Keratinocyte (primary cell): ENCODE measurements at regions not wholly inside any gene's neighbourhood (a gene's known extent, or its start where the extent isn't known, plus 50 kb on each side); places are given as distances from the start of the nearest gene placed in this dataset.
"Not testable (repeated sequence)": the region's sequence is repeated elsewhere in the genome, so short reads cannot be mapped to it uniquely, and the experiment has no call there.

Experiments used
- DNase-seq: peaks from one replicate; pipeline ENCODE4 v3.0.0-alpha.2; 2011; ENCODE audit warnings: low read depth, missing footprints, low spot score
- FAIRE-seq: peaks from 2 replicates; lab custom pipeline; 2011; peaks lifted over from hg19 to GRCh38; lab: Jason Lieb, UNC
- H2AFZ ChIP-seq: 2 replicates; pipeline ENCODE4 v1.6.0; 2012; ENCODE audit warnings: low read length, control low read depth, inconsistent platforms; ENCODE audit not compliant: control insufficient read depth
- H3K27ac ChIP-seq: 2 replicates; pipeline ENCODE4 v1.5.1; 2011; ENCODE audit warnings: low read length; ENCODE audit not compliant: control insufficient read depth, insufficient read depth
- H3K27me3 ChIP-seq: 3 replicates; pipeline ENCODE4 v1.6.0; 2011; ENCODE audit warnings: low read length; ENCODE audit not compliant: control insufficient read depth, insufficient read depth; ENCODE audit errors: extremely low read depth
- H3K36me3 ChIP-seq, 2 experiments: 2 replicates in 1 of 2; 3 replicates in 1 of 2; pipeline ENCODE4 v1.5.1; 2011; ENCODE audit warnings: low read length in 2 of 2, mild to moderate bottlenecking in 1 of 2; ENCODE audit not compliant: control insufficient read depth in 2 of 2, insufficient read depth in 2 of 2; ENCODE audit errors: extremely low read depth in 1 of 2
- H3K4me1 ChIP-seq: 3 replicates; pipeline ENCODE4 v1.5.1; 2011; ENCODE audit warnings: low read length; ENCODE audit not compliant: control insufficient read depth, insufficient read depth; ENCODE audit errors: extremely low read depth
- H3K4me2 ChIP-seq: 3 replicates; pipeline ENCODE4 v1.6.0; 2011; ENCODE audit warnings: low read depth, low read length; ENCODE audit not compliant: control insufficient read depth, insufficient read depth; ENCODE audit errors: extremely low read depth
- H3K4me3 ChIP-seq, 3 experiments: fragments of 200-600 bp in 1 of 3; sonication (generic) in 1 of 3; 2 replicates in 2 of 3; 3 replicates in 1 of 3; pipeline ENCODE4 v1.5.1; 2011 to 2016; ENCODE audit warnings: low read length in 3 of 3, mild to moderate bottlenecking in 3 of 3, control low read depth in 2 of 3, inconsistent platforms in 1 of 3, low read depth in 1 of 3, mixed read lengths in 1 of 3, mixed run types in 1 of 3, moderate library complexity in 1 of 3; ENCODE audit not compliant: control insufficient read depth in 2 of 3, insufficient read depth in 2 of 3; ENCODE audit errors: extremely low read depth in 1 of 3
- H3K79me2 ChIP-seq: 2 replicates; pipeline ENCODE4 v1.6.0; 2012; ENCODE audit warnings: low read length; ENCODE audit not compliant: control insufficient read depth, insufficient read depth
- H3K9ac ChIP-seq: 3 replicates; pipeline ENCODE4 v1.6.0; 2011; ENCODE audit warnings: low read length; ENCODE audit not compliant: control insufficient read depth, insufficient read depth; ENCODE audit errors: extremely low read depth
- H3K9me1 ChIP-seq: 3 replicates; pipeline ENCODE4 v1.6.0; 2011; ENCODE audit warnings: low read length; ENCODE audit not compliant: control insufficient read depth, insufficient read depth; ENCODE audit errors: extremely low read depth
- H3K9me3 ChIP-seq: 2 replicates; pipeline ENCODE4 v1.5.1; 2012; ENCODE audit warnings: low read depth, low read length; ENCODE audit not compliant: control insufficient read depth
- H4K20me1 ChIP-seq: 3 replicates; pipeline ENCODE4 v1.6.0; 2011; ENCODE audit warnings: low read length; ENCODE audit not compliant: control insufficient read depth, insufficient read depth; ENCODE audit errors: extremely low read depth
- EZH2 ChIP-seq: IDR thresholded peaks from one replicate; pipeline ENCODE4 v1.6.1; 2012; ENCODE audit warnings: inconsistent platforms, mild to moderate bottlenecking, low read length, moderate library complexity
- dilution Hi-C: fragments of 300-500 bp; cut with MboI; formaldehyde crosslinking; loops from one replicate; pipeline ENCODE4 v1.7.0; 2020; ENCODE audit warnings: low sequenced_read_pairs; ENCODE audit not compliant: extremely low pct_ligation_motif_present
- TF ChIP-seq, protein P1 (sequence below), 3 experiments: IDR thresholded peaks in 1 of 3; conservative IDR thresholded peaks in 1 of 3; optimal IDR thresholded peaks in 1 of 3; 2 replicates in 2 of 3; 3 replicates in 1 of 3; pipeline versions ENCODE3 to v1.5.1; 2011; ENCODE audit warnings: low read length in 3 of 3, mild to moderate bottlenecking in 3 of 3, moderate library complexity in 2 of 3, control low read depth in 1 of 3, inconsistent platforms in 1 of 3; ENCODE audit not compliant: insufficient read depth in 2 of 3; ENCODE audit errors: extremely low read depth in 1 of 3

DNA sequence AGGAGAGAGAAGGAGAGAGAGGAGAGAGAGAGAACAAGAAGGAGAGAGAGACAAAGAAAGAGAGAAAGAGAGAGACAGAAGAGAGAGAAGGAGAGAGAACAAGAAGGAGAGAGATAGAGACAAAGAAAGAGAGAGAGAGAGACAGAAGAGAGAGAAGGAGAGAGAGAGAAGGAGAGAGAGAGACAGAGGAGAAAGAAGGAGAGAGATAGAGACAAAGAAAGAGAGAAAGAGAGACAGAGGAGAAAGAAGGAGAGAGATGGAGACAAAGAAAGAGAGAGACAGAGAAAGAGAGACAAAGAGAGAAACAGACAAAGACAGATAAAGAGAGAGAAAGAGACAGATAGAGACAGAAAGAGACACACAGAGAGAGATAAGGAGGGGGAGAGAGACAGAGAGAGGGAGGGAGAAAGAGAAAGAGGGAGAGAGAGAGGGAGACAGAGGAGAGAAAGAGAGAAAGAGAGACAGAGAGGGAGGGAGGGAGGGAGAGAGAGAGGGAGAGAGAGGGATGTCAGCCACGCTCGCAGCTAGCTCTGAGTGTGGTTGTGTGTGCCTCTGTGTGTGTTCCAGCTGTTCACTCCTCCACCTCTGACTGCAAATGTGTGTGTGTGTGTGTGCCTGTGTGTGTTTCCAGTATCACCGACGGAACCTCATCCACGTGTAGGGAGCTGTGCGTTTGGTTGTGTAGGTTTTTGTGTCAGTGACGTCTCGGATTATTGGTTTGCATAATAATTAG lies 105.8 kb downstream of the CRLF2 start:
- no peaks in the 10 kb centered on the region for H4K20me1 ChIP-seq
- dilution Hi-C loops = no loop called here
- no peak overlapping the region for H3K4me2 ChIP-seq
- no peak overlapping the region for H3K27ac ChIP-seq
- H3K36me3 ChIP-seq = no peaks in the 10 kb centered on the region
- FAIRE-seq (no peak), DNase-seq (no peak)
- H3K4me3 ChIP-seq = no peak overlapping the region
- H2AFZ ChIP-seq = no peak overlapping the region
- H3K4me1 ChIP-seq = no peaks in the 10 kb centered on the region
- H3K79me2 ChIP-seq = no peaks in the 10 kb centered on the region
- peaks cover 13% of the 10 kb centered on the region for H3K9me3 ChIP-seq
- no peaks in the 10 kb centered on the region for H3K27me3 ChIP-seq
- no peaks in the 10 kb centered on the region for H3K9me1 ChIP-seq
- TF ChIP-seq, protein P1, sequence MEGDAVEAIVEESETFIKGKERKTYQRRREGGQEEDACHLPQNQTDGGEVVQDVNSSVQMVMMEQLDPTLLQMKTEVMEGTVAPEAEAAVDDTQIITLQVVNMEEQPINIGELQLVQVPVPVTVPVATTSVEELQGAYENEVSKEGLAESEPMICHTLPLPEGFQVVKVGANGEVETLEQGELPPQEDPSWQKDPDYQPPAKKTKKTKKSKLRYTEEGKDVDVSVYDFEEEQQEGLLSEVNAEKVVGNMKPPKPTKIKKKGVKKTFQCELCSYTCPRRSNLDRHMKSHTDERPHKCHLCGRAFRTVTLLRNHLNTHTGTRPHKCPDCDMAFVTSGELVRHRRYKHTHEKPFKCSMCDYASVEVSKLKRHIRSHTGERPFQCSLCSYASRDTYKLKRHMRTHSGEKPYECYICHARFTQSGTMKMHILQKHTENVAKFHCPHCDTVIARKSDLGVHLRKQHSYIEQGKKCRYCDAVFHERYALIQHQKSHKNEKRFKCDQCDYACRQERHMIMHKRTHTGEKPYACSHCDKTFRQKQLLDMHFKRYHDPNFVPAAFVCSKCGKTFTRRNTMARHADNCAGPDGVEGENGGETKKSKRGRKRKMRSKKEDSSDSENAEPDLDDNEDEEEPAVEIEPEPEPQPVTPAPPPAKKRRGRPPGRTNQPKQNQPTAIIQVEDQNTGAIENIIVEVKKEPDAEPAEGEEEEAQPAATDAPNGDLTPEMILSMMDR (optimal IDR thresholded peaks at IDR 0.05 in 1 of 3, IDR thresholded peaks at IDR 0.05 in 1 of 3, conservative IDR thresholded peaks at IDR 0.05 in 1 of 3; ENCODE audit: extremely low read depth in 1 of 3, insufficient read depth in 2 of 3, low read length in 3 of 3) = no peak
- TF ChIP-seq EZH2 = no peak
- no peak overlapping the region for H3K9ac ChIP-seq

DNA sequence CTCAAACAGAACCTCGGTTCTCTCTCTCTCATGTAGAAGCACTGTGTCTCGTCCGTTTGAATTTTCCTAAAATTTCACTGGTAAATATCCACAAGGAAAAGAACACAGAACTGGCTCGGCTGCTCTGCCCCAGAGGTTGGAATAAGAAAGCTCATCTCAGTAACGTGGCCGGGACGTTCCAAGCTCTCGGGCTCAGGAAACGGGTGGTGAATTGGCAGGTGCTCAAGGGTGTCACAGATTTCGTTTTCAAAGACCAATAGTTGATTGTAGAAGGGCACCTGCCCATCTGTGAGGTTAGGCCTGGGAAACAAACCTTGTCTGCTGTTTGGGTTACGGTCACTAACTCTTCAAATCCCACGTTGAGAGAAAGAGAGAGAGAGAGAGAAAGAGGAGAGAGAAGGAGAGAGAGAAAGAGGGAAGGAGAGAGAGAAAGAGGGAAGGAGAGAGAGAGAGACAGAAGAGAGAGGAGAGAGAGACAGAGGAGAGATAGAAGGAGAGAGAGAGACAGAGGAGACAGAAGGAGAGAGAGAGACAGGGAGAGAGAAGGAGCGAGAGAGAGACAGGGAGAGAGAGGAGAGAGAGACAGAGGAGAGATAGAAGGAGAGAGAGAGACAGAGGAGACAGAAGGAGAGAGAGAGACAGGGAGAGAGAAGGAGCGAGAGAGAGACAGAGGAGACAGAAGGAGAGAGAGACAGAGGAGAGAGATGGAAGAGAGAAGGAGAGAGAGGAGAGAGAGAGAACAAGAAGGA lies 106.6 kb downstream of the CRLF2 start:
- H3K9ac ChIP-seq = no peak overlapping the region
- no peak overlapping the region for H3K27ac ChIP-seq
- TF ChIP-seq, protein P1 (optimal IDR thresholded peaks at IDR 0.05 in 1 of 3, IDR thresholded peaks at IDR 0.05 in 1 of 3, conservative IDR thresholded peaks at IDR 0.05 in 1 of 3; ENCODE audit: extremely low read depth in 1 of 3, insufficient read depth in 2 of 3, low read length in 3 of 3) = no peak
- no peak for TF ChIP-seq EZH2
- no peak overlapping the region for H3K4me3 ChIP-seq
- H3K4me2 ChIP-seq = no peak overlapping the region
- no peaks in the 10 kb centered on the region for H3K4me1 ChIP-seq
- no peaks in the 10 kb centered on the region for H3K79me2 ChIP-seq
- no peaks in the 10 kb centered on the region for H3K27me3 ChIP-seq
- no peaks in the 10 kb centered on the region for H4K20me1 ChIP-seq
- H3K36me3 ChIP-seq = no peaks in the 10 kb centered on the region
- FAIRE-seq (no peak), DNase-seq (no peak)
- peaks cover 12% of the 10 kb centered on the region for H3K9me3 ChIP-seq
- H2AFZ ChIP-seq = no peak overlapping the region
- no peaks in the 10 kb centered on the region for H3K9me1 ChIP-seq
- dilution Hi-C loops = no loop called here

DNA sequence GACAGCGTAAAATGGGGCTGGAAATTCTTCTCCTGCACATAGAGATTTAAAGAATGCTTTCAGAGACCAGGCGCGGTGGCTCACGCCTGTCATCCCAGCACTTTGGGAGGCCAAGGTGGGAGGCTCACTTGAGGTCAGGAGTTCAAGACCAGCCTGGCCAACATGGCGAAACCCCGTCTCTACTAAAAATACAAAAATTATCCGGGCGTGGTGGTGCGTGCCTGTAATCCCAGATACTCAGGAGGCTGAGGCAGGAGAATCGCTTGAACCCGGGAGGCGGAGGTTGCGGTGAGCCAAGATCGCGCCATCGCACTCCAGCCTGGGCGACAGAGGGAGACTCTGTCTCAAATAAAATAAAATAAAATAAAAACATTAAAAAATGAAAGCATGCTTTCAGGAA lies 107.4 kb downstream of the CRLF2 start:
- FAIRE-seq, H3K9me1 ChIP-seq, H3K36me3 ChIP-seq, DNase-seq, H3K4me1 ChIP-seq, H3K9ac ChIP-seq, H4K20me1 ChIP-seq, H3K9me3 ChIP-seq, H3K4me3 ChIP-seq, H3K4me2 ChIP-seq, H3K79me2 ChIP-seq, dilution Hi-C loops, H3K27me3 ChIP-seq, H2AFZ ChIP-seq, H3K27ac ChIP-seq: not testable (repeated sequence)
